OCI-LY1 (cell line): ENCODE measurements at regions not wholly inside any gene's neighbourhood (a gene's known extent, or its start where the extent isn't known, plus 50 kb on each side); places are given as distances from the start of the nearest gene placed in this dataset.

Source experiments
- CTCF ChIP-seq: fragments of 200-600 bp; sonication (generic), shearing (Covaris generic); IDR thresholded peaks from 2 replicates; pipeline ENCODE4 v1.5.1; 2017; ENCODE audit warnings: mild to moderate bottlenecking, antibody characterized with exemption, low read length, moderate library complexity, mixed read lengths
- EZH2 ChIP-seq: fragments of 200-600 bp; sonication (generic), shearing (Covaris generic); IDR thresholded peaks from 2 replicates; pipeline ENCODE4 v1.8.0; 2017; ENCODE audit warnings: borderline replicate concordance, mixed run types, mild to moderate bottlenecking, antibody characterized with exemption, low read length, moderate library complexity, mixed read lengths

DNA sequence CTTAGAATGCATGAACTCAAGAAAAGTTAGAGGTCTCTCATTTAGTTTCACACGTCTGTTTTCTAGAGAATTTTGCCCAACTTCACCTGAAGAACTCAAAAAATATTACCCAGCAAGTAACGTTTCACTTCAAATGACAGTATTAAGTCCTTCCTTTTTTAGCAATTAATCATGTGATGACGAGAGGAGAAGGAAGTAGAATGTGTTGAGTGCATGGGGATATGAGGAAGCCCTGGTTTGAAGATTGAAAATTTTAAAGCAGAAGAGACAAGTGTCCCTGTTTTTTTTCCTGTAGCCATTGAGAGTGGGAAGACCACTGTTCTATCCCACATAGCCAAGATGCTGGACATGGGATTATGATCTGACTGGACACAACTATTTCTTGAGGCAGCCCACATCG lies 406.3 kb upstream of the CPEB2 start:
- TF ChIP-seq CTCF, result no peak
- TF ChIP-seq EZH2, result no peak
